ENCODE measurements at regions not wholly inside any gene's neighbourhood (a gene's known extent, or its start where the extent isn't known, plus 50 kb on each side); places are given as distances from the start of the nearest gene placed in this dataset.

GRCh38 chr20:50385733-50386640 lies 124.2 kb upstream of the PTPN1 start:
- no peak for TF ChIP-seq CTCF (IDR thresholded peaks at IDR 0.05)
- TF ChIP-seq USF1 (CRISPR knock-in tag; IDR thresholded peaks at IDR 0.05), result no peak
- TF ChIP-seq RELA (CRISPR knock-in tag; IDR thresholded peaks at IDR 0.05; ENCODE audit: borderline replicate concordance), result no peak
- no peak for TF ChIP-seq USF2 (CRISPR knock-in tag; IDR thresholded peaks at IDR 0.05)

Data from WTC11 (cell line).